ENCODE measurements at regions not wholly inside any gene's neighbourhood (a gene's known extent, or its start where the extent isn't known, plus 50 kb on each side); places are given as distances from the start of the nearest gene placed in this dataset.

DNA sequence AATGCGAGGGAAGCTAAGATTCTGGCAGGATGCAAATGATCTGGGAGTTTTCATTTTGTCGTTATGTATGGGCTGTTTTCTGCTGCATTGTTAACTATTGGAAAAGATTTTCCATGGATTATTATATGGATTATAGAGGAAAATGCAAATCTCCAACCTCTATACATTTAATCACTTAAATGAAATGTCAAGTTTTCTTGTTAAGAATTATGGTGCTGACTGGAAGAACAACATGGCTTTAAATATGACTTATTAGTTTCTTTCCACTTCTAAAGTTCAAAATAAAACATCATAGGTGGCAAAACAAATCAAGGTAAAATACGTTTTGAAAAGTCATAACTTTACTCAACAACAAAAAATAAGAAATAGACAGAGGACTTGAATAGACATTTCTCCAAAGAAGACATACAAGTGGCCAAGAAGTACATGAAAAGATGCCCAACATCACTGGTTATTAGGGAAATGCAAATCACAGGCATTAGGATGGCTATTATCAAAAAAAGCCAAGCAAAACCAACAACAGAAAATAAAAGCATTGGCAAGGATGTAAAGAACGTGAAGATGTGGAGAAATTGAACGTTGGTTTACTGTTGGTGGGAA lies 56.2 kb upstream of the CLDN5 start:
- H3K27me3 Mint-ChIP-seq: peaks cover 15% of the 10 kb centered on the region
- ATAC-seq (ENCODE audit: low read depth): no peak
- Histone ChIP-seq H2AFZ (ENCODE audit: insufficient read depth, low read depth, low read length, poor library complexity, severe bottlenecking) (no peak overlapping the region), H3K27ac (ENCODE audit: low read length in 2 of 2) (no peak overlapping the region), H3K9me3 (ENCODE audit: control extremely low read depth in 1 of 3, control insufficient read depth in 2 of 3, insufficient read depth in 1 of 3, low read length in 2 of 3) (no peaks in the 10 kb centered on the region), H3K9ac (ENCODE audit: low read length) (no peak overlapping the region), H3K36me3 (replicated peaks in 1 of 2; ENCODE audit: control extremely low read depth in 1 of 2, control insufficient read depth in 1 of 2, extremely low read depth in 1 of 2, insufficient read depth in 2 of 2, low read length in 1 of 2) (no peaks in the 10 kb centered on the region), H3K79me2 (ENCODE audit: control insufficient read depth, insufficient read depth, low read length) (no peaks in the 10 kb centered on the region), H3K4me2 (replicated peaks; ENCODE audit: low read depth, low read length, poor library complexity, severe bottlenecking) (peak overlapping the region; percentile 21), H3K27me3 (replicated peaks in 1 of 4; ENCODE audit: control extremely low read depth in 1 of 4, control insufficient read depth in 3 of 4, insufficient read depth in 4 of 4, low read length in 3 of 4) (peaks cover 0 to 7% (median 2%) of the 10 kb centered on the region in 4 experiments), H3K4me3 (ENCODE audit: control extremely low read depth in 1 of 5, extremely low read depth in 1 of 5, insufficient read depth in 1 of 5, low read depth in 2 of 5, low read length in 4 of 5) (no peak overlapping the region), H3K4me1 (ENCODE audit: control insufficient read depth in 2 of 2, insufficient read depth in 2 of 2, low read length in 2 of 2) (peaks cover 10 to 12% of the 10 kb centered on the region in 2 donors), H4K20me1 (ENCODE audit: control insufficient read depth, insufficient read depth, low read length, poor library complexity, severe bottlenecking) (no peaks in the 10 kb centered on the region)
- WGBS (ENCODE audit: insufficient coverage): no CpG with 5 or more reads among the region's 5 CpGs
- POLR2A ChIA-PET: no interaction called here
- H3K4me3 Mint-ChIP-seq: no peak overlapping the region
- no peaks in the 10 kb centered on the region for H3K9me3 Mint-ChIP-seq (ENCODE audit: insufficient read depth)
- no peak for TF ChIP-seq EZH2 (IDR thresholded peaks at IDR 0.05; ENCODE audit: borderline replicate concordance, insufficient read depth, low read depth, low read length, poor library complexity, severe bottlenecking)
- TF ChIP-seq, protein P1, sequence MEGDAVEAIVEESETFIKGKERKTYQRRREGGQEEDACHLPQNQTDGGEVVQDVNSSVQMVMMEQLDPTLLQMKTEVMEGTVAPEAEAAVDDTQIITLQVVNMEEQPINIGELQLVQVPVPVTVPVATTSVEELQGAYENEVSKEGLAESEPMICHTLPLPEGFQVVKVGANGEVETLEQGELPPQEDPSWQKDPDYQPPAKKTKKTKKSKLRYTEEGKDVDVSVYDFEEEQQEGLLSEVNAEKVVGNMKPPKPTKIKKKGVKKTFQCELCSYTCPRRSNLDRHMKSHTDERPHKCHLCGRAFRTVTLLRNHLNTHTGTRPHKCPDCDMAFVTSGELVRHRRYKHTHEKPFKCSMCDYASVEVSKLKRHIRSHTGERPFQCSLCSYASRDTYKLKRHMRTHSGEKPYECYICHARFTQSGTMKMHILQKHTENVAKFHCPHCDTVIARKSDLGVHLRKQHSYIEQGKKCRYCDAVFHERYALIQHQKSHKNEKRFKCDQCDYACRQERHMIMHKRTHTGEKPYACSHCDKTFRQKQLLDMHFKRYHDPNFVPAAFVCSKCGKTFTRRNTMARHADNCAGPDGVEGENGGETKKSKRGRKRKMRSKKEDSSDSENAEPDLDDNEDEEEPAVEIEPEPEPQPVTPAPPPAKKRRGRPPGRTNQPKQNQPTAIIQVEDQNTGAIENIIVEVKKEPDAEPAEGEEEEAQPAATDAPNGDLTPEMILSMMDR (IDR thresholded peaks at IDR 0.05): no peak
- CTCF ChIA-PET: no interaction called here
- peaks cover 12% of the 10 kb centered on the region for H3K4me1 Mint-ChIP-seq
- no peak overlapping the region for H3K27ac Mint-ChIP-seq
- DNase-seq: no peak
- intact Hi-C loops (cut with micrococcal nuclease): no loop called here

DNA sequence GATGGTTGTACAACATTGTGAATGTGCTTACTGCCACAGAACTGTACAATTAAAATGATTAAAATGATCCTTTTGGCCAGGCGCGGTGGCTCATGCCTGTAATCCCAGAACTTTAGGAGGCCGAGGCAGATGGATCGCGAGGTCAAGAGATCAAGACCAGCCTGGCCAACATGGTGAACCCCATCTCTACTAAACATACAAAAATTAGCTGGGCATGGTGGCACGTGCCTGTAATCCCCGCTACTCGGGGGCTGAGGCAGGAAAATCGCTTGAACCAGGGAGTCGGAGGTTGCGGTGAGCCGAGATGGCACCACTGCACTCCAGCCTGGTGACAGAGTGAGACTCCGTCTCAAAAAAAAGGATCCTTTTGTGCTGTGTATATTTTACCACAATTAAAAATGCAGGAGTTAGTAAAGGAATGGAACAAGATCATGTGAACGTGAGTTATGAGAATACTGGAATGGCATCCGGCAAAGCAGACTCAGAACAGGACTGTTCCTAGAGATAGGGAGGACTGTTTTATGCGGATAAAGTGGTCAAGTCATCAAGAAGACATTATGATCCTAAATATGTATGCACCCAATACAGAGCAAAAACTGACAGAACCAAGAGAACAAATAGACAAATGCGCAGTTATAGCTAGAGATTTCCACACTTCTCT lies 58.0 kb upstream of the CLDN5 start:
- Histone ChIP-seq H2AFZ (ENCODE audit: insufficient read depth, low read depth, low read length, poor library complexity, severe bottlenecking) (no peak overlapping the region), H4K20me1 (ENCODE audit: control insufficient read depth, insufficient read depth, low read length, poor library complexity, severe bottlenecking) (no peaks in the 10 kb centered on the region), H3K4me1 (ENCODE audit: control insufficient read depth in 2 of 2, insufficient read depth in 2 of 2, low read length in 2 of 2) (peaks cover 10 to 12% of the 10 kb centered on the region in 2 donors), H3K36me3 (replicated peaks in 1 of 2; ENCODE audit: control extremely low read depth in 1 of 2, control insufficient read depth in 1 of 2, extremely low read depth in 1 of 2, insufficient read depth in 2 of 2, low read length in 1 of 2) (no peaks in the 10 kb centered on the region), H3K27me3 (replicated peaks in 1 of 4; ENCODE audit: control extremely low read depth in 1 of 4, control insufficient read depth in 3 of 4, insufficient read depth in 4 of 4, low read length in 3 of 4) (peaks cover 0 to 5% (median 0%) of the 10 kb centered on the region in 4 experiments), H3K4me3 (ENCODE audit: control extremely low read depth in 1 of 5, extremely low read depth in 1 of 5, insufficient read depth in 1 of 5, low read depth in 2 of 5, low read length in 4 of 5) (no peak overlapping the region), H3K79me2 (ENCODE audit: control insufficient read depth, insufficient read depth, low read length) (no peaks in the 10 kb centered on the region), H3K27ac (ENCODE audit: low read length in 2 of 2) (no peak overlapping the region), H3K4me2 (replicated peaks; ENCODE audit: low read depth, low read length, poor library complexity, severe bottlenecking) (no peak overlapping the region), H3K9ac (ENCODE audit: low read length) (no peak overlapping the region), H3K9me3 (ENCODE audit: control extremely low read depth in 1 of 3, control insufficient read depth in 2 of 3, insufficient read depth in 1 of 3, low read length in 2 of 3) (no peaks in the 10 kb centered on the region)
- POLR2A ChIA-PET: no interaction called here
- WGBS (ENCODE audit: insufficient coverage): 89% methylated on average over 12 of the region's 17 CpGs
- H3K4me1 Mint-ChIP-seq: peaks cover 11% of the 10 kb centered on the region
- no peaks in the 10 kb centered on the region for H3K9me3 Mint-ChIP-seq (ENCODE audit: insufficient read depth)
- DNase-seq (no peak), ATAC-seq (ENCODE audit: low read depth) (no peak)
- CTCF ChIA-PET: no interaction called here
- TF ChIP-seq, protein P1 (IDR thresholded peaks at IDR 0.05): no peak
- TF ChIP-seq EZH2 (IDR thresholded peaks at IDR 0.05; ENCODE audit: borderline replicate concordance, insufficient read depth, low read depth, low read length, poor library complexity, severe bottlenecking): no peak
- H3K4me3 Mint-ChIP-seq: no peak overlapping the region
- no peak overlapping the region for H3K27ac Mint-ChIP-seq
- H3K27me3 Mint-ChIP-seq: peaks cover 20% of the 10 kb centered on the region
- intact Hi-C loops (cut with micrococcal nuclease): no loop called here
